Left ventricle myocardium superior (tissue), 1 donor: ENCODE measurements at regions not wholly inside any gene's neighbourhood (a gene's known extent, or its start where the extent isn't known, plus 50 kb on each side); places are given as distances from the start of the nearest gene placed in this dataset.

Experiments
- ATAC-seq: fragments of 200-7000 bp; cut with Tn5 transposase; one replicate; pipeline ENCODE4 v1.9.1; 2020; ENCODE audit warnings: mild to moderate bottlenecking, moderate library complexity
- DNase-seq: peaks from one replicate; pipeline ENCODE4 v3.0.0-alpha.2; 2020
- intact Hi-C: fragments of 100-400 bp; cut with micrococcal nuclease; formaldehyde crosslinking; loops from one replicate; pipeline ENCODE4 v1.11.0; 2022
- donor health status: DM: no; HTN: yes; CAD: no; lungs with severe emphysema.

DNA sequence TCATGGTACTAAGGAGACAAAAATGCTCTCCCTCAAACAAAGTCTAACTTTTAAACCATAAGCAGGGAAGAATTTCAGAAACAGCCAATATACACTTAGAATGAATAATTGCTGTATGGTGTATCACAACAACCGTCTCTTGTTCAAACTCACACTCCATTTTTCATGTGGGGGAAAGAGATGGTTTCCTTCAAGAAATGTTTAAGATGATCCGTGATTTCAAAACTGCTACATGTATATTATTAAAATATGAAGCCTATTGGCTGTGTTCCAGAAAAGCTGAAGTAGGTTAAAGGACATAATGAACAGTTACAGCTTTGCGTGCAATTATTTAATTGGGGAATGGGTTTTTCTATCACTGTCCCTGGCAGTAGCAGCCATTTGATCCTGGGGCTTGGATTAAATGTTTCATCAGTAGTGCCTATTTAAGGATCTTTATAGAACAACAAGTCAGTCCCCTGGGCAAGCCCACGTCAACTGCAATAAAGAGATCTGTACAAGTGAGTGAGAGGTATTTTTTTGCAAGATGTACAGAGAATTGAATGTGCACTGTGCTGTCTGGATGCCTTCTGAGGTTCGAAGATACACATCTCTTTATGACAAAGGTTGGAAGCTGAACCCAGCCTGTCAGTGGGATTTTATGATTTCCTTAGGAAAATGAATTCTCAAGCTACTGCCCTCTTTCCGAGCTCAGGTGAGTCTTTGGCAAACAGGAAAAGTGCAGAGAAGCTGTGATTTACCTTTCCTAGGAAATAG is 337.2 kb upstream of the RARB start:
- ATAC-seq (no peak), DNase-seq (no peak)
- intact Hi-C loops: no loop called here

DNA sequence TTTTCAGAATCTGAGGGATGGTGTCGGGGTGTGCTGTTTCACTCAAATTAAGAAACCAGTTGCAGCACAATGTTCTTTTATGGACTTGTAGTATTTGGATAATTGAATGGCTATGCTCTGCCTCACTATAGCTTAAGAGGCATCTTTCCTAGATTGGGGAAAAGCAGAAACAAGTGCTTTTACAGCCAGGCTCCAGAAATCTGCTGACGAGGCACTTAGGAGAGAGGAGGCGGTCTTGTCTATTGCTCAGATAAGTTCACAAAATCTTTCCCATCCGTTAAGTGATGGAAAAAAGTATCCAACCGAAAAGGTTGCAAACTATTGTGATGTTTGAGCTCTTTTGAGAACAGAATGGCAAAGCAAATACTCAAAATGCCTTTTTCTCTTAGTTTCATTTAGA is 336.1 kb upstream of the RARB start:
- DNase-seq (no peak), ATAC-seq (no peak)
- intact Hi-C loops: no loop called here

DNA sequence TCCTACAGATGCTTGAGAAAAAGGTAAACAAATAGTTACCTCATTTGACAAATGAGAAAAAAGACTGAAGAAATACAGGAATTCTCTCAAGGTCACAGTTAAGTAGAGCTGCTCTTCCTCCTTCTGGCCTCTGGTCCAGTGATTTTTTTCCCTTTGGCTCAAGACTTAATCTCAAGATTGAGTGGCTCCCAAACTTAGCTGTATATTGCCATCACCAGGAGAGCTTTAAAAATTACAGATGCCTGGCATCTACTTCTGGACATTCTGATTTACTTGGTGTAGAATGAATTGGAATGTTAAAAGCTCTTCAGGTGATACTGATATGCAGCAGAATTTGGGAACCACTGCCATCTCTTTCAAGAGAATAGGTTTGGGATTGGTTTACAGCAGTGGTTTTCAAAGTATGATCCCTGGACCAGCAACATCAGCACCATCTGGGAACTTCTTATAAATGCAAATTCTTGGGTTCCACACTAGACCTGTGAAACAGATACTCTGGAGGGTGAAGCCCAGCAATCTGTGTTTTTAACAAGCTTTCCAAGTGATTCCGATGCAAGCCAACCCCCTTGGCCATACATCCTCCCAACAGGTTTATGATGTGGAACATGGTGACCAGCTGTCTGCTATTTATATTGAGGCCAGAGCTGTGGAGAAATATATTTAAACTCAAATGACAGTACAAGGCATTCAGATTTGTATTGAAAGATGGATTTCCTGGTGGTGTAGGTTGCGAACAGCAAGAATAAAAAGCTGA is 333.0 kb upstream of the RARB start:
- intact Hi-C loops: no loop called here
- ATAC-seq (no peak), DNase-seq (no peak)

DNA sequence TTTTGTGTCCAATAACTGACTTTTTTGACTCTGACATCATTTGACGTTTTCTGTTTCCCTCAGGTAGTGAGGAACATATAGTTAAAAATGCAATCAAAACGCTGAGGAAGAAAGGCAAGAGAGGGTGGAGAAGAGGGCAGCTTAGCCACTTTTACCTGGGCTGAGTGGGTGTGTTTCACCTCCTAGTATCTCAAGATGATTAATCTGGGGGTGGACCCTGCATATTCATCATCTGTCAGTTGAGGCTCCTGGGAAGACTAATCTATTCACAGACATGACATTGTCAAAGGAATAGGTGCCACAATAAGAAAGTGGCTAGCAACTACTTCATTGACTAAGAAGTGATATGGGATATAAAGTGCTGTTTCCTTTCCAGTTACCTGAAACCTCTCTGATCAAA is 331.5 kb upstream of the RARB start:
- DNase-seq (no peak), ATAC-seq (no peak)
- intact Hi-C loops: no loop called here

DNA sequence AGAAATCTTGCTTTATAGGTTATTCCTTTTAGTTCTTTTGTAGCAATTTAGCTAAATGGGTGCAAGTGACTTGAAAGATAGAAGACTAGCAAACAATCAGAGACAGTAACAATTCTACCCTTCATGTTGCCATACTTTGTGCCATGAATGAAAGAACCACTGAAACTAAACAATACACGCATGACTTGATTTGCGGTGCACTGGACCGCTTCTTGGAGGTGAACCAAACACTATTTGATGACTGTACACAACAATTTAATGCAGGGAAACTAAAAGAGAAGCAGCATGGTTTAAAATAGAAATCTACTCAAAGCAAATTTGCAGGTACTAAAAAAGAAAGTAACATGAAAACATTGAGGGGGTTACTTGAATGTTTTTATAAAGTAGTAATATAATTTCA is 331.0 kb upstream of the RARB start:
- no peak for ATAC-seq
- intact Hi-C loops: no loop called here

DNA sequence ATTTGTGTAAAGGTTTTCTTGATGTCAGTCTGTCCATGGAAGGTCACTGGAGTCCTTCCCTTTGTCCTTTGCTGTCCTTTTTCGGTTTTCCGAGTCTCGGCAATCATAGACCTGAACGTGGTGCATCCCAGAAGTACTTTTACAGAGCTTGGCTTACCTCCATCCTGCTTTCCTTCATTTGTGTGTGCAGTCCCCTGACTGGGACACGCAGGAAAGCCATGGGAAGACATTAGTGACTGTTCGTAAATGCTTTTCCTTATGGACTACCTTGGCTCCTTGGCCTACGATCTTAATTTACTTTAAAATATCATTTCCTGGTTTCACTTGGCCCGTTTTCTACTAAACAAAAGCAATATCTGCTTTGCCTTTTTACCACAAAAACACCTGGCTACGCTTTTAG is 328.4 kb upstream of the RARB start:
- DNase-seq (no peak), ATAC-seq (peak; percentile 33)
- intact Hi-C loops: no loop called here

More for the DNA sequence above, 331.0 kb upstream of the RARB start:
- DNase-seq: no peak

DNA sequence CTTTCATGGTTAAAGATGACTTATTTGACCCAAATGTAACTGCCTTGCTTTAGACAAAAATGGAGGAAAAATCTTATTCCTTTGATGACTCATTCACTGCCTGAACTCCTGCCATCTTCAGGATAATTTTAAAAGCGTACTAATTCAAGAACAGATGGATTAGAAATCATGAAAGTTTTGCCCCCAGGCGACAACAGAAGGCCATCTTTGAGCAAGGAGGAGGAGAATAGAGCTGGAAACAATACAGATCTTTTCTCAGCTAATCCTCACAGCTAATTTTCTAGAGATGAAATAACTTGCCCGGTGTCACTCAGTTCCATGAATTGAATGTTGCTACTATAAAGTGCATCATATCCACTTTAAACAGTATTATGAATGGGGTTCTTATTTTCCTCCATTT is 324.7 kb upstream of the RARB start:
- intact Hi-C loops: no loop called here
- DNase-seq (no peak), ATAC-seq (no peak)

DNA sequence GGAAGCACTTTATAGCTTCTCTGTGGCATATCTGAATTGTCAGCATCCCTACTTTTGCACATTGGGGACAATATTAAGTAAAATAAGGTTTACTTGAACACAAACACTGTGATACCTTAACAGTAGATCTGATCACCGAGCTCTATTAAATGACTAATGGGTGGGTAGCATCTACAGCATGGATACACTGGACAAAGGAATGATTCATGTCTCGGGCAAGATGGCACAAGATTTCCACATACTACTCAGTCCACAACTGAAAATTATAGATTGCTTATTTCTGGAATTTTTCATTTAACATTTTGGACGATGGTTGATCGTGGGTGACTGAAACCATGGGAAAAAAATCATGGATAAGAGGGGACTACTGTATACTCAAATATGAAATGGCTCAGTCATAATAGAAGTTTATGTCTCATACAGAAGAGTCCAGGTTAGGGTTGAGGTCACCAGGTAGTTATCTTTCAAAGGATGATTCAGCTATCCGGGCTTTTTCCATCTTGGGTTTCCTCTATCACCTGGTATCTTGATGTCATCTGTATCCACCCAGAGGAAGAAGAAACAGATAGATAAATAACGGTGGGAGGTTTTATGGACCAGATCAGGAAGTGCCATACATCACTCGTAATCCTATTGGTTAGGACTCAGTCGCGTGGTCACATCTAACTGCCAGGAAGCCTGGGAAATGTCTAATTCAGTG is 320.0 kb upstream of the RARB start:
- ATAC-seq: no peak
- intact Hi-C loops: no loop called here
- no peak for DNase-seq

DNA sequence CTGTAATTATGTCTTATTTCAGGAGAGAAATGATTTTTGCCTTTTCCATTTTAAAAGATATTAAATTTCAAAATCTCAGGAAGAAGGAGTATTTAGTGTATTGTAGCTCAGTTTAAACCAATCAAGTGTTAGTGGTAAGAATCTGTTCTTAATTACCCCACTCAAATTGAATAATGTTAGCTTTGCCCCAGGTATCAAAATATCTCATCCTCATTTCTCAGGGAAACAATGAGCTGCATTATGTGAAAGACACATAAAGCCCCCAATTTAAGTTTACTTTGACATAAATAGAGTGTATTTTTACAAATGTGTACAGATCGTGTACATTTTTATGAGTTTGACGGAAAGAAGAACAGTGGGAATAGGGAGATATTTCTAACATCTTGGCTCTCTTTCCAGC is 317.4 kb upstream of the RARB start:
- no peak for DNase-seq
- ATAC-seq: no peak
- intact Hi-C loops: no loop called here

DNA sequence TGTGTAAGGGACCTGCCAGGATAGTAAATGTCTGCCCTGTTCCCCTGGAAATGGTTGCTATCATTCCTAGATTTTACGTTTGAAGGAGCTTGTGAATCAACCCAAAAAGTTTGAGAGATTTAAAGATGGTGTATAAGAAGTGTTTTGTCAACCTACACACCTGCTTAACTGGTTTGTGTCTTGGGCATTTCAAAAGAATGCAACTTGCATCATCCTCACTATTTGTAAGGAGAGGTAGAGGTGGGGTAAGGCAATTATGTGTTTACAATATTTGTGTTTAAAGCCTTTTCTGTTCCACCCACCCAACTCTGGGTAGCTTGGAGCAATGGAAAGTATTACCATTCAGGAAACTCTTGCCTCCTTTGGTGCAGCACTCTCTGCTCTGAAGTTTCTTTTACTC is 314.2 kb upstream of the RARB start:
- intact Hi-C loops: no loop called here
- ATAC-seq (no peak), DNase-seq (no peak)

DNA sequence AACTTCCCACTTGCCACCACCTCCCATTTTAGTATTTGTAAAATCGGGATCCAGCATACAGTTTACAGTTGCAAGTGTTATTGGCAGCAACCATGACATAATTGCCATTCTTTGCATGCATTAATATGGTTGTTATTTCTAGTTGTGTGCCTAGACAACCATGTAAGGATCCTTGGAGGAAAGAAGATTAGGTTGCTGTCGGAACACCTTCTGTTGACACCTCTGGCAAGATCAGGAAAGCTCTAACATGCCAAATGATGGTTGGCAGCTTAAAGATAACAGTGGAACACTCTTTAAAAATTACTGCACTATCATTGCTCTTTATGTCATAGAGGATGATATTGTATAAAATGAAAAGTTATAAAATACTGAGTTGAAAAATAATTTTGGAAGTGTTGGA is 313.5 kb upstream of the RARB start:
- DNase-seq: no peak
- intact Hi-C loops: no loop called here
- peak; percentile 51 for ATAC-seq

DNA sequence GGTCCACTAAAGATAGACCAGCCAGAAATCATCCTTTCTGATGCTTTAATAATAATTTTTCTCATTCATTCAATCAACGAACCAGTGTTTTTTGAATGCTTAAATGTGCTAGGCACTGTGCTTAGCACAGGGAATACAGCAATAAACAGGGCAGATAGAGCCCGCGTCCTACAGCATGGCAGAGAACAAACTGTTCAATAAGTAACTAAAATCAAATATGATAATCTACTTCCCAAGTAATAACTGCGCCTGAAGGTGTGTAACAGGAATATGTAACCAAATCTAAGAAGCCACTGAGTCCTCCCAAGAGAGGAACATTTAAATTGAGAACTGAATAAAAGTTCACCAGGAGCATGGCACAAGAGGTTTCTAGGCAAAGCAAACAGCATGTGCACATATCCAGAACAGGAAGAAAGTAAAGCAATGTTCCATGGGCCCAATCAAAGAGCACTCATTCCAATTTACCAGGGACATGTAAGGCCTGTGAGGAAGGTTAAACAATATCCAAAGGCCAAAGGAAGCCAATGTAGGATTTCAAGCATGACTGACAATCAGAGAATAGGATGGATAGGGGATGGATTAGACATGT is 311.0 kb upstream of the RARB start:
- intact Hi-C loops: no loop called here
- ATAC-seq (no peak), DNase-seq (no peak)

DNA sequence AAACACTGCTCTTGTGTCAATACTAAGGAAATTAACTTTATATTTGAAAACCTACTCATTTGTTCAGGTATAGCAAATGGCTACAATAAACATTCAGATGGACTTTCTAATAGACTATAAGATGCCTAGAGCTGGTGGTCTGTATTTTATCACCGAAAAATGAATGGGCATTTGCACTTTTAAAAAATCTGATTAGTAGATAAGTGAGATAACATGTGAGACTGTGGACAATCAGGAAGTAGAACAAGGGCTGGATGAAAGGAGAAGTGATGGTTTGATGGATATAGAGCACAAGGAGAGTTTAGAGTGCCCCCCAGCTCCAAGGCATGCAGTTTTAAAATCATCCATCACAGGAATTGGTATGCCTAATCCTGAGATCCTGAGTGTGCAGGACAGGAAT is 308.4 kb upstream of the RARB start:
- intact Hi-C loops: no loop called here
- DNase-seq (no peak), ATAC-seq (no peak)

DNA sequence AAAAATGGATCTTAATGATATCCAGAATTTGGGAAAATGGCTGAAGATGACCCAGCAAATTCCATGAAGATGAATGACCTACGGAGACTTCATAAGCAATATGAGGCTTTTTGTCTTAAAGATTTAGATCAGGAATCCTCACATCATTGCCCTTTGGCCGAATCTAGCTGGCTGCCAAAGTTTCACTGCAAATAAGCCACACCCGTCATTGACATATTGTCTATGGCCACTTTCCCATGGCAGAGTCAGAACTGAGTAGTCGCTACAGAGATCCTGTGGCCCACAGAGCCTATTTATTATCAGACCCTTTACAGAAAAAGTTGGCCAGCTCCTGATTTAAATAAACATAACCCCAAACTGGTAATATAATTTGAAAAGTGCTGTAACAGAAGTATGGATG is 307.4 kb upstream of the RARB start:
- no peak for ATAC-seq
- intact Hi-C loops: no loop called here

DNA sequence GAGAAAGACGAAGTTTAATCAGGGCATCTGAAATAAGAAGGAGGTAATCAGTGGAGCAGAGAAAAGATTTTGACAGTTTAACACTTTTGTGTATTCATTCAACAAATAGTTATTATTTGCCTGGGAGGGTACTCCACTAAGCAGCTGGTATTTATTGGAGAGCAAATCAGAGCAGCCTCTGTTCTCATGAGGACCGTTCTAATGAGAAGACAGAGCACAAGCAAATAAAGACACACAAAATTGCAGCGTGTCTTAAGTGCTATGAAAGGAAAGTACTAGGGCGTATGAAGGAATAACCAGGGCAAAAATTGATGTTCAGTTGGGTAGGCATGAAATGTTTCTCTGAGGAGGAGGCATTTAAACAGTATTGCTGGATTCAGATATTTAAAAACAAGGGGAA is 302.9 kb upstream of the RARB start:
- no peak for DNase-seq
- ATAC-seq: no peak
- intact Hi-C loops: no loop called here

More for the DNA sequence above, 307.4 kb upstream of the RARB start:
- DNase-seq: no peak

DNA sequence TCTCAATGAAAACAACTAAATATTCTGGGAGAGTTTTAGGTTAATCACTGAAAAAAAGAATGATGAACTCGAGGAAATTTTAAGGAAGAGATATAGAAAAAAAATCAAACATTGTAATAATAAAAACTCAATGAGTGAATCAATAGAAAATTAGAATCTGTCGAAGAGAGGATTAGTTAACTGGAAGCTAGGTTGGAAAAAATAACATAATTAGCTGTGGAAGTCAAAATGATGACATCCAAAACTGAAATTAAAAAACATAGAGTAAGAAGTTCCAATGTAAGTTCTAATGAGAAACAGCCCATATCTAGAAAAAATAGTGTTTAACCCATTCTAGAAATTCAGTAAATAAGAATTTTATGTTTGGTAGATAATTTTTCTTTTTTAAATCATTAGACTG is 299.3 kb upstream of the RARB start:
- intact Hi-C loops: no loop called here
- DNase-seq: no peak
- ATAC-seq: no peak

DNA sequence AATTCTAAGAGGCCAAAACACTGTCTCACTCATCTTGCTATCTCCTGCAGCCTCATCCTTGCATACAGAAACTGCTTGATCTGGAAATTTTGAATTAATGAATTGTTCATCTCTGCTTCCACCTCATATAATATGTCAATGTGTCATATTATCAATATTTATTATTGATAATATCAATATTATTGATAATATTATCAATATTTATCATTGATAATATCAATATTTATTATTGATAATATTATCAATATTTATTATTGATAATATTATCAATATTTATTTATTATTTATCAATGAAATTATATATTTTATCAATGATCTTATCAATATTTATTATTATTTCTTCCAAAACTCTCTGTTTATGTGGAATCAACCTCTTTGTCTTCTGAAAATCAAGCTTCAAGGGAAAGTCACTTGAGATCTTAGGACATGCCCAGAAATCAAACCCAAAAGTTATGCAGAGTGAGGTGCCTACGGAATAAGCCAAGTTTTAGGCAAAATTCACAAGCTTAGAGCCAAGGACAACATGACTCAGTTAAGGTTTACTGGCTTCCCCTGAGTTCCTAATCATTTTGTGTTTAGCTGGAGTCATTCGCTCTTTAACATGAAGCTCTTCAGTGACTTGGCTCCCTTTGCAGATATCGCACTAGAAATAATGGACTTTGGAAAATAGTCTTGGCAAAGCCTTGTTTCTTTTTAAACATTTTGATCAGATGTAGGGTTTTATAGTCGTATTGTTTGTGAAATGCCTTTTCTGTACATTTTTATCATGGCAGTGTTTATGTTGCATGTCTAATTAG is 297.1 kb upstream of the RARB start:
- ATAC-seq (no peak), DNase-seq (no peak)
- intact Hi-C loops: no loop called here

DNA sequence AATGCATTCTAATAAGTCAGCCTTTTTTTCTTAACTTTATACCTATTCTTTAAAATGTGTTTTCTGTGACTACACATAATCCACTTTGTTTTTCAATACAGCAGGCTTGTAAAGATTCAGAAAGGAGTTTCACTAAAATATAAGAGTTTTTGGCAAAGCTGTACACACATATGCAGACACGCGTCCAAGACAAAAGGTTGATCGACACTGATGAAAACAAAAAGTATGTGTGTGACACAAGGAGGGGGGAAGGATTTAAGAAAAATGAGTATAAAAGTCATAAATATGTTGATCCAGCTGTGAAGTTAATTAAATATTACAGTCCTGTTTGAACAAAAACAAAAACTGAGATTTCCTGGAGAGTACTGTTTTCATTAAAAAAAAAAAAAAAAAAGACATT is 294.5 kb upstream of the RARB start:
- DNase-seq (no peak), ATAC-seq (no peak)
- intact Hi-C loops: no loop called here

DNA sequence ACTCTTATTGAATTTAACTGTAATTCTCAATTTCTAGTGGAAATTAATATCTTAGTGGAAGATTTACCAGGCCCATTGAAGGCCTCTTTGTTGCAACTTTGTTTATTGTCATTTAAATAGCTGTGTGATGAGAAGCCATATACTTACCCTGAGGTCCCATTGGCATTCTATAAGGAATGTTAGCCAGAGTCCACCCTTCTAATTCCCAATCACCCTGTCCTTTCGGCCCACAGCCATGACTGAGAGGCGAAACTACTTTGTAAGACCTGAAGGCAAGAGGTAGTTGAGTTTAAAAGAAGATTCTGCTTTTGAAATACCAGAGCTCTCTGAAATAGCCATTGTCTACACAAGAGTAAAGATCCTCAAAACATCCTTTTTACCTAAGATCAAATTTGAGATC is 290.5 kb upstream of the RARB start:
- intact Hi-C loops: no loop called here
- ATAC-seq: no peak
- DNase-seq: no peak
